Bronchial epithelial cell (primary cell): ENCODE measurements at regions not wholly inside any gene's neighbourhood (a gene's known extent, or its start where the extent isn't known, plus 50 kb on each side); places are given as distances from the start of the nearest gene placed in this dataset.

Source experiments
- DNase-seq: peaks from one replicate; pipeline ENCODE4 v3.0.0-alpha.2; 2010; ENCODE audit warnings: low read depth
- FAIRE-seq: peaks from 2 replicates; lab custom pipeline; 2011; peaks lifted over from hg19 to GRCh38; lab: Jason Lieb, UNC
- H3K27me3 ChIP-seq: 2 replicates; pipeline ENCODE4 v1.5.1; 2011; ENCODE audit warnings: low read length; ENCODE audit not compliant: control insufficient read depth, insufficient read depth
- H3K36me3 ChIP-seq: 2 replicates; pipeline ENCODE4 v1.5.1; 2011; ENCODE audit warnings: low read length; ENCODE audit not compliant: control insufficient read depth, insufficient read depth
- H3K4me3 ChIP-seq: 2 replicates; pipeline ENCODE4 v1.5.1; 2011; ENCODE audit warnings: mild to moderate bottlenecking, low read depth, low read length, control low read depth
- TF ChIP-seq, protein P1 (sequence below): IDR thresholded peaks from 2 replicates; pipeline ENCODE4 v1.5.1; 2011; ENCODE audit warnings: mild to moderate bottlenecking, moderate library complexity, low read length, control low read depth, inconsistent platforms; ENCODE audit not compliant: insufficient read depth, severe bottlenecking

DNA sequence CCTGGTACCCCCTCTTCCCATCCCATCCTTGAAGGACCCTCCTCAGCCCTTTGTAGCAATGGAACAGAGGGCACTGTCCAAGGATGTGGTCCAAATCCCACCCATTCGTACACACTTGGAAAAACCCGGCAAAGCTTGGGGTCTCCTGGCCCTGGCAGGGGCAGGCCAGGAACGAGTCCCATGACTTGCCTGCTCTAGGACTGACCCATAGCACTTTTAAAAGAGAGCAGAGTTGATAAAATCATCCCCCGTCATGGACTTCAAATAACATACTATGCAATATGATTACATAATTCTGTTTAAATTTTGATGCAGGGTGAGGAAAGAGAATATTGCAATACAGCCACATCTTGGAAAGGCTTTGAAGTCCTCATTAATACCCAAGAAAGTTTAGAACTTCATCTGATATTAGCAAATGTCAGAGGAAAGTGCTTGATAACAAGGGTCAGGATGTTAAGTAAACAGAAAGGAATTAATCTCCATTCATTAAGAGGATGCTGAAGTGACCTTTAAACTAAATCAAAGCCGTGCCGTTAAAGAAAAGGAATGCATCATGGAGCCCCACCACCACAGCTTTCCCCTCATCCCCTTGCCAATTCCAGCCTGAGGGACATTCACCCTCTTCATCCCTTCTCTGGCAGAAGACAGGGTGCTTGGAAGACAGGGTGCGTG, 60.7 kb upstream of the NXT1 start:
- TF ChIP-seq, protein P1, sequence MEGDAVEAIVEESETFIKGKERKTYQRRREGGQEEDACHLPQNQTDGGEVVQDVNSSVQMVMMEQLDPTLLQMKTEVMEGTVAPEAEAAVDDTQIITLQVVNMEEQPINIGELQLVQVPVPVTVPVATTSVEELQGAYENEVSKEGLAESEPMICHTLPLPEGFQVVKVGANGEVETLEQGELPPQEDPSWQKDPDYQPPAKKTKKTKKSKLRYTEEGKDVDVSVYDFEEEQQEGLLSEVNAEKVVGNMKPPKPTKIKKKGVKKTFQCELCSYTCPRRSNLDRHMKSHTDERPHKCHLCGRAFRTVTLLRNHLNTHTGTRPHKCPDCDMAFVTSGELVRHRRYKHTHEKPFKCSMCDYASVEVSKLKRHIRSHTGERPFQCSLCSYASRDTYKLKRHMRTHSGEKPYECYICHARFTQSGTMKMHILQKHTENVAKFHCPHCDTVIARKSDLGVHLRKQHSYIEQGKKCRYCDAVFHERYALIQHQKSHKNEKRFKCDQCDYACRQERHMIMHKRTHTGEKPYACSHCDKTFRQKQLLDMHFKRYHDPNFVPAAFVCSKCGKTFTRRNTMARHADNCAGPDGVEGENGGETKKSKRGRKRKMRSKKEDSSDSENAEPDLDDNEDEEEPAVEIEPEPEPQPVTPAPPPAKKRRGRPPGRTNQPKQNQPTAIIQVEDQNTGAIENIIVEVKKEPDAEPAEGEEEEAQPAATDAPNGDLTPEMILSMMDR: no peak
- no peak for FAIRE-seq
- H3K27me3 ChIP-seq: no peaks in the 10 kb centered on the region

DNA sequence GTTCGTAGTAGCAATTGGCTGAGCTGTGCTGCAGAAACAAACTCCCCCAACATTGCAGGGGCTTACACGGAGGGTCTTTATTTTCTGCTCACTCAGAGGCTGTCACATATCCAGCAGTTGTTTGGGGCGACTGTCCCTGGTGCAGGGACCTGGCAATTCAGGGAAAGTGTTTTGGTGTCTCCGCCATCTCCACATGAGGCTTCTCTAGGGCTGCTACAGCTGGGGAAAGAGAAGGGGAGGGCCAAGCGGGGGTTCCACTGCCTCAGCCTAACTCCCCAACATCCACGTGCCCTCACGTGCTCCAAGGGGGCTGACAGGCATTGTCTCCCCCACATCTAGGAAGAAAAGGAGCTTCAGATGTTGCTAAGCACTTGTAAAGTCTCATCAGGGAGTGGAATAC, 61.3 kb upstream of the NXT1 start:
- H3K36me3 ChIP-seq: no peaks in the 10 kb centered on the region
- FAIRE-seq (no peak), DNase-seq (no peak)
- H3K4me3 ChIP-seq: no peak overlapping the region
- TF ChIP-seq, protein P1: no peak
- no peaks in the 10 kb centered on the region for H3K27me3 ChIP-seq

More for the DNA sequence above, 60.7 kb upstream of the NXT1 start:
- H3K4me3 ChIP-seq: no peak overlapping the region
- H3K36me3 ChIP-seq: no peaks in the 10 kb centered on the region
- DNase-seq: no peak

DNA sequence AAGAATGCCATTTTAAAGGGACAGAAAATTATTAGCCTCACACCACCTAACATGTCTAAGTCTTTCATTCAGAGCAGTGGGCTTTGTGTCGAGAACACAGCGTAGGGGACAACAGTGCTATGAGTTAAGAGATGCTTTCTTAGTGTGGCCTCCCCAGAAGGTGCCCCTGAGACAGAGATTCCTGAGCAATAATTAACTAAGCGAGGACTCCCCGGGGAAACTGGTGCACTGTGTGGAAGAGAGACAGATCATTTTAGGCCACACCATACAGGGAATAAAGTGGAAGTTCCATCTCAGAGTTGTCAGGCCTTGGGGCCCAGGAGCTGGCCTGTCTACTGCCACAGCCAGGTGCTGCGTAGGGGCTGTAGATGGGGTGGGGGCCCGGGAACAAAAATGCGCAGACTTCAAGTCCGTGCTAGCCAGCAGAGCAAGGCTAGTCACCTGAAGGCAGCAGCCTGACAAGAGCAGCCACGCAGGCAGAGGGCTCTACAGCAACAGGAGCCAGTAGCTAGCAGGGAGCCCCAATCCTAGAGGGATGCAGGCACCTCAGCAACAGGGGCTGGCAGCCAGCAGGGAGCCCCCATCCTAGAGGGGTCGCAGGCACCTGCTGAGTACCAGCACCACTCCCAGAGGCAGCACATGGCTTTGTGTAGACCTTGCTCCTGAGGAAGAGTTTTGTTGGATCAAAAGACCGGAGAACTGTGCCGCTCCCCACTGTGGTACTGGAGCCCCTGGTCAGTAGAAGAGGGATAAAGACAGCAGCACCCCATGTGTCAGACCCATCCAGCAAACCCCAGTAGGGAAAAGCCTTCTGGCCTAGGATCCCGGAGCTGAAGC, 63.0 kb upstream of the NXT1 start:
- no peak overlapping the region for H3K4me3 ChIP-seq
- no peaks in the 10 kb centered on the region for H3K27me3 ChIP-seq
- DNase-seq: no peak
- TF ChIP-seq, protein P1: no peak
- no peaks in the 10 kb centered on the region for H3K36me3 ChIP-seq
- FAIRE-seq: no peak

DNA sequence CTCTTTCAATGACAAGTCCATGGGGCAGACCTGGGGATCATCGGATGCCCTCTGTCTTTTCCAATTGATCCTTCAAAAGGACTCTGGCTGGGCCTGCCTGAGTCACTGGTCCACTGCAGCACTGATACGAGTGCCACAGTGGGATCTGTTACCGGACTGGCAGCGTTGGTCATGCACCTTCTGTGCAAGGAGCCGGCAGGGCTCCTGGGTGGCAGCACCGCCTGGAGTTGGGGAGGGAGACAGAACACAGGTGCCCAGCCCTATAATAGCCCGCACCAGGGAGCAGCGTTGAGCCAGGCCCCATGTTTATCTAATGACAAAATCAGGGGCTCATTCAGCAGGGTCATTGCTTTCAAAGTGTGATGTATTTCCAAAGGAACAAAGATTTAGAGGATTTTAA, 64.2 kb upstream of the NXT1 start:
- TF ChIP-seq, protein P1: no peak
- Histone ChIP-seq H3K27me3 (no peaks in the 10 kb centered on the region), H3K36me3 (no peaks in the 10 kb centered on the region), H3K4me3 (no peak overlapping the region)
- DNase-seq: no peak
- FAIRE-seq: no peak

DNA sequence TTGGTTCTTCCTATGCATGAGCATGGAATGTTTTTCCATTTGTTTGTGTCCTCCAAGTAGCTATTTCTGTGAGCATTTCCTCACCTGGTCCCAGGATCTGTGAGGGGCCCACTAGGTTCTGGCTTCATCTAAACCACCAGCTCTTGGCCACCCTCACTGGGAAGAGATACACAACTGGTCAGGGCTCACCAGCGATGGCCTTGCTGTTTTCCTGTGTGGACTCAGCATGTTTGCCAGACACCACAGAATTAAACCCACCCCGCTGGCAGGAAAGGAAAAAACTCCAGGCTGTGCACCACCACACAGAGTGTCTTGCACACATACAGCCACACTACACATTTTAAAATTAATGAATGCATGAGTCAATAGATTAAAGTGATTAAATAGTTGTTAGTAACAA, 65.1 kb upstream of the NXT1 start:
- no peak for FAIRE-seq
- Histone ChIP-seq H3K4me3 (no peak overlapping the region), H3K36me3 (no peaks in the 10 kb centered on the region), H3K27me3 (no peaks in the 10 kb centered on the region)
- TF ChIP-seq, protein P1: no peak
- DNase-seq: no peak
